MM.1S (cell line): ENCODE measurements at regions not wholly inside any gene's neighbourhood (a gene's known extent, or its start where the extent isn't known, plus 50 kb on each side); places are given as distances from the start of the nearest gene placed in this dataset.

Experiments
- DNase-seq: peaks from one replicate; pipeline ENCODE4 v3.0.0-alpha.2; 2015
- H2AFZ ChIP-seq: fragments of 300-600 bp; sonication (generic); 2 replicates; pipeline ENCODE4 v1.6.0; 2016; ENCODE audit warnings: antibody characterized with exemption, low read length
- H3F3A ChIP-seq: fragments of 300-600 bp; sonication (generic); 2 replicates; pipeline ENCODE4 v1.6.1; 2016; ENCODE audit warnings: mild to moderate bottlenecking, antibody characterized with exemption, low read length, moderate library complexity, mixed read lengths; ENCODE audit not compliant: insufficient read depth
- H3K27ac ChIP-seq: fragments of 300-600 bp; sonication (generic); 2 replicates; pipeline ENCODE4 v1.5.1; 2016; ENCODE audit warnings: mild to moderate bottlenecking, low read length
- H3K27me3 ChIP-seq: fragments of 300-600 bp; sonication (generic); replicated peaks from 2 replicates; pipeline ENCODE4 v1.6.0; 2016; ENCODE audit warnings: low read length; ENCODE audit not compliant: insufficient read depth
- H3K36me3 ChIP-seq: fragments of 300-600 bp; sonication (generic); replicated peaks from 2 replicates; pipeline ENCODE4 v1.6.1; 2016; ENCODE audit warnings: mild to moderate bottlenecking, low read length, mixed read lengths; ENCODE audit not compliant: insufficient read depth
- H3K4me1 ChIP-seq: fragments of 300-600 bp; sonication (generic); 2 replicates; pipeline ENCODE4 v1.6.1; 2016; ENCODE audit warnings: low read length, mixed read lengths
- H3K4me2 ChIP-seq: fragments of 300-600 bp; sonication (generic); 2 replicates; pipeline ENCODE4 v1.6.0; 2016; ENCODE audit warnings: low read depth, low read length
- H3K4me3 ChIP-seq: fragments of 300-600 bp; sonication (generic); 2 replicates; pipeline ENCODE4 v1.5.1; 2016; ENCODE audit warnings: low read length, mixed read lengths
- H3K79me2 ChIP-seq: fragments of 300-600 bp; sonication (generic); 2 replicates; pipeline ENCODE4 v1.6.1; 2016; ENCODE audit warnings: mixed run types, low read length, mixed read lengths
- H3K9ac ChIP-seq: fragments of 300-600 bp; sonication (generic); 2 replicates; pipeline ENCODE4 v1.6.1; 2016; ENCODE audit warnings: low read length, mixed read lengths
- H3K9me2 ChIP-seq: fragments of 300-600 bp; sonication (generic); replicated peaks from 2 replicates; pipeline ENCODE4 v1.6.1; 2016; ENCODE audit warnings: mild to moderate bottlenecking, low read length, mixed read lengths; ENCODE audit not compliant: insufficient read depth
- H3K9me3 ChIP-seq: fragments of 300-600 bp; sonication (generic); replicated peaks from 2 replicates; pipeline ENCODE4 v1.6.1; 2016; ENCODE audit warnings: mild to moderate bottlenecking, low read length, mixed read lengths; ENCODE audit not compliant: insufficient read depth
- H4K20me1 ChIP-seq: fragments of 300-600 bp; sonication (generic); 2 replicates; pipeline ENCODE4 v1.6.1; 2016; ENCODE audit warnings: mild to moderate bottlenecking, low read length, moderate library complexity, mixed read lengths; ENCODE audit not compliant: insufficient read depth
- CTCF ChIP-seq: fragments of 300-600 bp; sonication (generic); IDR thresholded peaks from 2 replicates; pipeline ENCODE4 v1.5.1; 2016; ENCODE audit warnings: antibody characterized with exemption, low read length, mixed read lengths
- EZH2 ChIP-seq: fragments of 300-600 bp; sonication (generic); optimal IDR thresholded peaks from 2 replicates; pipeline ENCODE3; 2017; ENCODE audit warnings: low read depth, mild to moderate bottlenecking, antibody characterized with exemption, low read length, mixed read lengths
- EZH2phosphoT487 ChIP-seq: fragments of 300-600 bp; sonication (generic); IDR thresholded peaks from 2 replicates; pipeline ENCODE4 v1.6.1; 2018; ENCODE audit warnings: antibody characterized with exemption, low read length

GRCh38 chr10:6647811-6648526 is 67.9 kb upstream of the PRKCQ start:
- Histone ChIP-seq H3K79me2 (no peaks in the 10 kb centered on the region), H3K4me3 (no peak overlapping the region; the same call in 1 of the 2 replicates), H3K9me2 (no peaks in the 10 kb centered on the region), H3K9me3 (no peaks in the 10 kb centered on the region), H3K36me3 (no peaks in the 10 kb centered on the region), H3K4me1 (no peaks in the 10 kb centered on the region), H3K4me2 (peak overlapping the region; percentile 52), H3K27ac (no peak overlapping the region), H3K9ac (no peak overlapping the region), H2AFZ (no peak overlapping the region), H4K20me1 (no peaks in the 10 kb centered on the region), H3K27me3 (no peaks in the 10 kb centered on the region), H3F3A (no peaks in the 10 kb centered on the region)
- peak; percentile 84 for TF ChIP-seq CTCF
- no peak for TF ChIP-seq EZH2
- peak; percentile 60 for DNase-seq

GRCh38 chr10:6643962-6644361 is 63.9 kb upstream of the PRKCQ start:
- Histone ChIP-seq H3K9me2 (no peaks in the 10 kb centered on the region), H3K4me3 (no peak overlapping the region), H3K79me2 (no peaks in the 10 kb centered on the region), H3K36me3 (no peaks in the 10 kb centered on the region), H3K27me3 (no peaks in the 10 kb centered on the region), H3K4me1 (no peaks in the 10 kb centered on the region), H3K27ac (no peak overlapping the region), H3K9ac (no peak overlapping the region), H4K20me1 (no peaks in the 10 kb centered on the region), H3K9me3 (no peaks in the 10 kb centered on the region), H2AFZ (no peak overlapping the region), H3K4me2 (no peak overlapping the region), H3F3A (no peaks in the 10 kb centered on the region)
- TF ChIP-seq CTCF = no peak
- TF ChIP-seq EZH2phosphoT487 = no peak
- TF ChIP-seq EZH2 = no peak
- peak; percentile 2 for DNase-seq

GRCh38 chr10:6642876-6643275 is 62.8 kb upstream of the PRKCQ start:
- no peaks in the 10 kb centered on the region for H4K20me1 ChIP-seq
- no peaks in the 10 kb centered on the region for H3K27me3 ChIP-seq
- no peak for TF ChIP-seq EZH2phosphoT487
- TF ChIP-seq EZH2 = no peak
- no peak for TF ChIP-seq CTCF
- H3K9me3 ChIP-seq = no peaks in the 10 kb centered on the region
- no peak overlapping the region for H2AFZ ChIP-seq
- no peaks in the 10 kb centered on the region for H3K79me2 ChIP-seq
- no peaks in the 10 kb centered on the region for H3K36me3 ChIP-seq
- no peaks in the 10 kb centered on the region for H3K4me1 ChIP-seq
- H3K9ac ChIP-seq = no peak overlapping the region
- DNase-seq = no peak
- H3K4me2 ChIP-seq = no peak overlapping the region
- H3K9me2 ChIP-seq = no peaks in the 10 kb centered on the region
- H3F3A ChIP-seq = no peaks in the 10 kb centered on the region
- H3K4me3 ChIP-seq = no peak overlapping the region
- no peak overlapping the region for H3K27ac ChIP-seq
